ENCODE measurements at regions not wholly inside any gene's neighbourhood (a gene's known extent, or its start where the extent isn't known, plus 50 kb on each side); places are given as distances from the start of the nearest gene placed in this dataset.
"Not testable (repeated sequence)": the region's sequence is repeated elsewhere in the genome, so short reads cannot be mapped to it uniquely, and the experiment has no call there.

GRCh38 chr6:133757335-133757734 is 131.6 kb upstream of the TCF21 start:
- DNase-seq: peak; percentile 36

- no peak for DNase-seq
Measured at GRCh38 chr6:133758815-133759335, 130.0 kb upstream of the TCF21 start.

GRCh38 chr6:133759524-133759923 is 129.4 kb upstream of the TCF21 start:
- no peak for DNase-seq

- DNase-seq: peak; percentile 49
Measured at GRCh38 chr6:133761706-133762105, 127.2 kb upstream of the TCF21 start.

- peak; percentile 81 for DNase-seq
Measured at GRCh38 chr6:133764008-133764753, 124.7 kb upstream of the TCF21 start.

GRCh38 chr6:133764754-133765208 is 124.1 kb upstream of the TCF21 start:
- DNase-seq: no peak

GRCh38 chr6:133767357-133767970 is 121.4 kb upstream of the TCF21 start:
- DNase-seq: no peak

- no peak for DNase-seq
Measured at GRCh38 chr6:133768656-133769295, 120.1 kb upstream of the TCF21 start.

- DNase-seq: peak; percentile 66
Measured at GRCh38 chr6:133769463-133769862, 119.5 kb upstream of the TCF21 start.

- DNase-seq: no peak
Measured at GRCh38 chr6:133772567-133772966, 116.3 kb upstream of the TCF21 start.

- no peak for DNase-seq
Measured at GRCh38 chr6:133773776-133774175, 115.1 kb upstream of the TCF21 start.

GRCh38 chr6:133774356-133774755 is 114.6 kb upstream of the TCF21 start:
- peak; percentile 66 for DNase-seq

GRCh38 chr6:133778414-133779130 is 110.3 kb upstream of the TCF21 start:
- DNase-seq: peak; percentile 87

GRCh38 chr6:133779916-133780695 is 108.8 kb upstream of the TCF21 start:
- DNase-seq: peak; percentile 45

GRCh38 chr6:133786016-133786415 is 102.9 kb upstream of the TCF21 start:
- DNase-seq: peak; percentile 72

- DNase-seq: no peak
Measured at GRCh38 chr6:133787122-133787521, 101.8 kb upstream of the TCF21 start.

GRCh38 chr6:133787859-133788505 is 100.9 kb upstream of the TCF21 start:
- no peak for DNase-seq

GRCh38 chr6:133788556-133788955 is 100.4 kb upstream of the TCF21 start:
- no peak for DNase-seq

GRCh38 chr6:133789449-133789848 is 99.5 kb upstream of the TCF21 start:
- not testable (repeated sequence) for DNase-seq

- peak; percentile 50 for DNase-seq
Measured at GRCh38 chr6:133790756-133791155, 98.2 kb upstream of the TCF21 start.

- DNase-seq: not testable (repeated sequence)
Measured at GRCh38 chr6:133795051-133795450, 93.9 kb upstream of the TCF21 start.

GRCh38 chr6:133796235-133796634 is 92.7 kb upstream of the TCF21 start:
- no peak for DNase-seq

Measured in fibroblast of upper back skin (primary cell).